GM12878 (cell line): ENCODE measurements at regions not wholly inside any gene's neighbourhood (a gene's known extent, or its start where the extent isn't known, plus 50 kb on each side); places are given as distances from the start of the nearest gene placed in this dataset.

Experiments used
- ATAC-seq: fragments of 200-7000 bp; cut with Tn5 transposase; 3 replicates; pipeline ENCODE4 v1.9.1; 2020; ENCODE audit warnings: mild to moderate bottlenecking, moderate library complexity
- BruUV-seq: library from RNA; stranded (reverse); fragments of 400-500 nt; replicated peaks from 2 replicates; lab custom pipeline; 2021; lab: Mats Ljungman, UMichigan
- CTCF ChIA-PET: fragments of 300-600 bp; sonication (Branson Sonifier 250); formaldehyde crosslinking; extraction: SDS; loops from one replicate; lab custom pipeline; 2021; ENCODE audit warnings: inconsistent platforms; lab: Yijun Ruan, JAX
- POLR2A ChIA-PET: fragments of 350-600 bp; formaldehyde crosslinking; extraction: SDS; loops from one replicate; lab custom pipeline; 2021; ENCODE audit warnings: inconsistent platforms; lab: Charles Lee
- RAD21 ChIA-PET: fragments of 300-600 bp; sonication (Branson Sonifier 250); formaldehyde crosslinking; loops from one replicate; lab custom pipeline; 2023; ENCODE audit warnings: antibody characterized with exemption; ENCODE audit not compliant: unreplicated experiment; lab: Charles Lee
- SMC1A ChIA-PET: fragments of 300-600 bp; sonication (Branson Sonifier 250); formaldehyde crosslinking; loops from one replicate; lab custom pipeline; 2023; ENCODE audit not compliant: unreplicated experiment, uncharacterized antibody; lab: Charles Lee
- DNase-seq: peaks from one replicate; pipeline ENCODE4 v3.0.0-alpha.2; 2011; ENCODE audit warnings: low read depth, low spot score
- FAIRE-seq: peaks from 3 replicates; lab custom pipeline; 2011; peaks lifted over from hg19 to GRCh38; lab: Jason Lieb, UNC
- H2AFZ ChIP-seq: 2 replicates; pipeline ENCODE4 v1.6.0; 2011; ENCODE audit warnings: low read depth, low read length, control low read depth; ENCODE audit not compliant: control insufficient read depth
- H3K27ac ChIP-seq: 2 replicates; pipeline ENCODE4 v1.5.1; 2011; ENCODE audit warnings: control low read depth; ENCODE audit not compliant: control insufficient read depth, insufficient read depth
- H3K27me3 ChIP-seq, 2 experiments: replicated peaks in 1 of 2; 2 replicates each; pipeline versions ENCODE4 v1.6.0 to v1.6.1; 2011; ENCODE audit warnings: low read length in 1 of 2; ENCODE audit not compliant: control insufficient read depth in 2 of 2, insufficient read depth in 2 of 2
- H3K36me3 ChIP-seq, 2 experiments: 2 replicates each; pipeline ENCODE4 v1.5.1; 2011; ENCODE audit warnings: low read length in 1 of 2; ENCODE audit not compliant: control insufficient read depth in 2 of 2, insufficient read depth in 2 of 2
- H3K4me1 ChIP-seq: 2 replicates; pipeline ENCODE4 v1.6.1; 2011; ENCODE audit warnings: mild to moderate bottlenecking, low read length, moderate library complexity, mixed read lengths; ENCODE audit not compliant: control insufficient read depth, insufficient read depth
- H3K4me2 ChIP-seq: 2 replicates; pipeline ENCODE4 v1.6.0; 2011; ENCODE audit warnings: control low read depth; ENCODE audit not compliant: control insufficient read depth, insufficient read depth
- H3K4me3 ChIP-seq: fragments of 200-600 bp; sonication (generic); 2 replicates; pipeline ENCODE4 v1.5.1; 2016
- H3K79me2 ChIP-seq: 2 replicates; pipeline ENCODE4 v1.6.0; 2011; ENCODE audit warnings: low read length; ENCODE audit not compliant: control insufficient read depth, insufficient read depth
- H3K9ac ChIP-seq: 2 replicates; pipeline ENCODE4 v1.8.0; 2011; ENCODE audit warnings: low read length, control low read depth, mixed read lengths; ENCODE audit not compliant: control insufficient read depth, insufficient read depth
- H3K9me3 ChIP-seq: replicated peaks from 3 replicates; pipeline ENCODE4 v1.5.1; 2011; ENCODE audit warnings: mild to moderate bottlenecking, low read length; ENCODE audit not compliant: control insufficient read depth, insufficient read depth
- H4K20me1 ChIP-seq: 2 replicates; pipeline ENCODE4 v1.6.0; 2011; ENCODE audit not compliant: control insufficient read depth, insufficient read depth
- BACH1 ChIP-seq: fragments of 450-650 bp; IDR thresholded peaks from 2 replicates; pipeline ENCODE4 v1.6.1; 2017; ENCODE audit warnings: mild to moderate bottlenecking, borderline replicate concordance
- BCLAF1 ChIP-seq: fragments of 450-650 bp; IDR thresholded peaks from 2 replicates; pipeline ENCODE4 v1.6.1; 2017; ENCODE audit warnings: antibody characterized with exemption, mild to moderate bottlenecking, moderate library complexity
- CBX5 ChIP-seq: sonication (generic); IDR thresholded peaks from 2 replicates; pipeline ENCODE4 v1.6.1; 2016; ENCODE audit warnings: low read depth, moderate library complexity, mild to moderate bottlenecking, inconsistent platforms
- CHD1 ChIP-seq: IDR thresholded peaks from 2 replicates; pipeline ENCODE4 v1.6.1; 2012; ENCODE audit warnings: low read depth, low read length, improper control_type of control experiment
- E2F4 ChIP-seq: IDR thresholded peaks from 2 replicates; pipeline ENCODE4 v1.6.1; 2012; ENCODE audit warnings: low read depth, low read length, improper control_type of control experiment
- ETV6 ChIP-seq, 2 experiments: fragments of 450-650 bp in 1 of 2; IDR thresholded peaks in 1 of 2; conservative IDR thresholded peaks in 1 of 2; 2 replicates each; pipeline ENCODE4 v1.6.1; 2014; ENCODE audit warnings: antibody characterized with exemption in 1 of 2, borderline replicate concordance in 1 of 2, low read depth in 1 of 2, mild to moderate bottlenecking in 1 of 2, moderate library complexity in 1 of 2
- FOS ChIP-seq: IDR thresholded peaks from 3 replicates; pipeline ENCODE4 v1.6.1; 2011; ENCODE audit warnings: borderline replicate concordance; ENCODE audit not compliant: insufficient read length; ENCODE audit errors: extremely low read depth
- GATAD2B ChIP-seq: fragments of 450-650 bp; conservative IDR thresholded peaks from 2 replicates; pipeline ENCODE4 v1.6.1; 2017; ENCODE audit warnings: low read depth, mild to moderate bottlenecking, moderate library complexity
- HSF1 ChIP-seq: fragments of 150-350 bp; IDR thresholded peaks from 2 replicates; pipeline ENCODE4 v1.6.1; 2014; ENCODE audit warnings: mild to moderate bottlenecking, low read depth, low read length
- IKZF1 ChIP-seq: fragments of 450-650 bp; conservative IDR thresholded peaks from 2 replicates; pipeline ENCODE4 v1.6.1; 2017; ENCODE audit warnings: antibody characterized with exemption, mild to moderate bottlenecking
- MTA3 ChIP-seq: IDR thresholded peaks from 2 replicates; pipeline ENCODE4 v1.6.1; 2012; ENCODE audit warnings: low read length, inconsistent platforms, borderline replicate concordance
- NFYB ChIP-seq: IDR thresholded peaks from 2 replicates; pipeline ENCODE4 v1.6.1; 2011; ENCODE audit warnings: low read depth, mild to moderate bottlenecking, low read length, improper control_type of control experiment, moderate library complexity; ENCODE audit not compliant: insufficient read depth
- NR2C2 ChIP-seq: IDR thresholded peaks from 2 replicates; pipeline ENCODE4 v1.6.1; 2011; ENCODE audit warnings: borderline replicate concordance, low read depth; ENCODE audit not compliant: control insufficient read depth, insufficient read length
- PAX5 ChIP-seq: IDR thresholded peaks from 2 replicates; pipeline ENCODE4 v1.6.1; 2011; ENCODE audit warnings: low read depth, low read length, borderline replicate concordance
- RELB ChIP-seq: fragments of 450-650 bp; IDR thresholded peaks from 2 replicates; pipeline ENCODE4 v1.6.1; 2017; ENCODE audit warnings: low read depth, mild to moderate bottlenecking, moderate library complexity
- SRF ChIP-seq, 2 experiments: IDR thresholded peaks; 2 replicates each; pipeline ENCODE4 v1.6.1; 2011; ENCODE audit warnings: low read depth in 2 of 2, low read length in 2 of 2, mild to moderate bottlenecking in 1 of 2, moderate library complexity in 1 of 2
- TCF3 ChIP-seq: IDR thresholded peaks from 2 replicates; pipeline ENCODE4 v1.6.1; 2012; ENCODE audit warnings: low read depth, mild to moderate bottlenecking, low read length, borderline replicate concordance; ENCODE audit not compliant: insufficient read depth
- YBX1 ChIP-seq: fragments of 450-650 bp; IDR thresholded peaks from 2 replicates; pipeline ENCODE4 v1.6.1; 2016; ENCODE audit warnings: antibody characterized with exemption
- WGBS: methylation state at CpG from one replicate; pipeline ENCODE4 v1.1.6; 2016; ENCODE audit warnings: low lambda C conversion rate; ENCODE audit not compliant: insufficient replicate concordance, insufficient coverage; ENCODE audit errors: missing lambda C conversion rate; 5-methylcytosine and 5-hydroxymethylcytosine counted together
- in situ Hi-C: fragments of 300-500 bp; cut with MboI; formaldehyde crosslinking; loops from 9 replicates; pipeline ENCODE4 v1.14.3; 2018; ENCODE audit warnings: mixed read lengths
- intact Hi-C: fragments of 100-400 bp; cut with micrococcal nuclease; formaldehyde crosslinking; loops from one replicate; pipeline ENCODE4 v1.14.2; 2022; ENCODE audit not compliant: unreplicated experiment

- SMC1A ChIA-PET: no interaction called here
- Histone ChIP-seq H4K20me1 (no peaks in the 10 kb centered on the region), H3K27me3 (no peaks in the 10 kb centered on the region), H3K4me3 (no peak overlapping the region), H3K79me2 (no peaks in the 10 kb centered on the region), H3K9me3 (no peaks in the 10 kb centered on the region; the same call in 2 of the 3 replicates), H3K9ac (no peak overlapping the region), H3K36me3 (no peaks in the 10 kb centered on the region), H3K27ac (no peak overlapping the region), H3K4me2 (no peak overlapping the region), H2AFZ (no peak overlapping the region), H3K4me1 (peaks cover 38% of the 10 kb centered on the region)
- intact Hi-C loops (no loop called here), in situ Hi-C loops (no loop called here)
- FAIRE-seq (no peak), DNase-seq (no peak), ATAC-seq (no peak)
- CTCF ChIA-PET: no interaction called here
- RAD21 ChIA-PET: no interaction called here
- WGBS: 81% methylated on average over 6 of the region's 6 CpGs
- POLR2A ChIA-PET: no interaction called here
- BruUV-seq: no TSS peak
- TF ChIP-seq YBX1 (no peak), CBX5 (no peak), HSF1 (no peak), TCF3 (no peak), RELB (no peak), ETV6 (conservative IDR thresholded peaks at IDR 0.05 in 1 of 2, IDR thresholded peaks at IDR 0.05 in 1 of 2; ENCODE audit: borderline replicate concordance in 1 of 2, low read depth in 1 of 2) (no peak), NFYB (no peak), GATAD2B (no peak), BCLAF1 (no peak), SRF (IDR thresholded peaks at IDR 0.05; ENCODE audit: low read depth in 2 of 2, low read length in 2 of 2) (no peak), BACH1 (no peak), FOS (no peak), PAX5 (no peak), E2F4 (no peak), NR2C2 (no peak), IKZF1 (no peak), CHD1 (no peak), MTA3 (no peak)
These were observed 487.4 kb upstream of the PROK2 start for GRCh38 chr3:72272356-72272755.
